GM12873 (cell line): ENCODE measurements at regions not wholly inside any gene's neighbourhood (a gene's known extent, or its start where the extent isn't known, plus 50 kb on each side); places are given as distances from the start of the nearest gene placed in this dataset.

ENCODE experiments used
- CTCF ChIP-seq: IDR thresholded peaks from 2 replicates; pipeline ENCODE4 v1.5.1; 2012; ENCODE audit warnings: low read depth, mild to moderate bottlenecking, moderate library complexity, low read length, control low read depth; ENCODE audit not compliant: insufficient read depth; ENCODE audit errors: missing control alignments

- no peak for TF ChIP-seq CTCF
Measured at GRCh38 chr5:54362992-54363625, 52.7 kb upstream of the ARL15 start.

- no peak for TF ChIP-seq CTCF
Measured at GRCh38 chr5:54362434-54362833, 52.1 kb upstream of the ARL15 start.

- TF ChIP-seq CTCF, result no peak
Measured at GRCh38 chr5:54361691-54362411, 51.5 kb upstream of the ARL15 start.

GRCh38 chr5:54360925-54361662, 50.7 kb upstream of the ARL15 start:
- no peak for TF ChIP-seq CTCF
